Kasumi-1 (cell line): ENCODE measurements at regions not wholly inside any gene's neighbourhood (a gene's known extent, or its start where the extent isn't known, plus 50 kb on each side); places are given as distances from the start of the nearest gene placed in this dataset.

Experiments used
- DNase-seq, 2 experiments: peaks; one replicate each; lab custom pipeline; 2025; lab: John Stamatoyannopoulos, UW

DNA sequence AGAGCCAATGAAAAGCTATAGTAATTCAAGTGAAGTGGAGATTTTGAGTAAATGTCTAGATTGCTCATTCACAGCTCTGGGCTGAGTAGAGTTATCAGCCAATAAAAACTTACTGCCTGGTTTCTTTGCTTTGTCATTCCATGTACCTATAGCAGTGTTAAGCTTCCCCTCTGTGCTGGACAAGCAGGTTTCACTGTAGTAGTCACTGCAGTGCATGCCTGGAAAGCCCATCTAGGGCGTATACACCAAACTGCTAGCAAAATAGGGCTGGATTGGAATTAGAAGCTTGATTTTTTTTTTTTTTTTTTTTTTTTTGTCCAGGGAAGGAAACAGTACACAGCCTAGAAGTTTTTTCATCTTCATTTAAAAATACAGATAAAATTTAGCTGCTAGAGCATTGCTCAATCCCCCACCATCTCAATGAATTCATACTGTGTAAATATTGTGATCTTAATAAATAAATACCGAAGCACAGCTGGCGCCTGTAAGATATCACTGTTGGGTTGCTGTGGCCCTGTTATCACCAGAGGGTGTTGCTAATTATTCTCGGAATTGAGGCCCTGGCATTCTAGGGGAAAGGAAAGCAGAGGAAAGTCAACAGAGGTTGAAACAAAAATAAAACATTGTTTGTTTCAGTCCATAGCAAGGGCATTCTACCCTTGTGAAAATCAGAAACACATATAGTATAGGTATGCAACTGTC is 968.5 kb upstream of the GJE1 start:
- DNase-seq, result no peak

- no peak for DNase-seq
Measured at GRCh38 chr6:141163107-141163506, 969.6 kb upstream of the GJE1 start.

GRCh38 chr6:141158740-141159139 is 974.0 kb upstream of the GJE1 start:
- DNase-seq, result no peak

DNA sequence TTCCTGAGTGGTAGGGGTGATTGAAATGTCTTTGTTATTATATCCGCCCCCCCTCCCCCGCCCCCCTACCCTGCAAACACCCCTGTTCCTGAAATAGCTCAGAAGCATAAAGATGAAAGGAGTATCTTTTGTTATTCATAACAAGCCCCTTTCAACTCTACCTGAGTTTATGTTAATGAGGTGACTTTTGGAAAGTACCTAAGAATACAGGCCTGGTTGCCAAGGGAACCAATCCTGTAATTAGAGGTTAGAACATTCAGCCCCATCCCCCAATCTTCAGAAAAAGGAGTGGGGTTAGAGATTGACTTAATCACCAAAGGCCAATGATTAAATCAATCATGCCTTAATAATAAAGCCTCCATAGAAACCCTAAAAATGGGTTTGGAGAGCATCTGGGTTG is 979.2 kb upstream of the GJE1 start:
- DNase-seq, result no peak

GRCh38 chr6:141152951-141153350 is 979.8 kb upstream of the GJE1 start:
- DNase-seq, result no peak

GRCh38 chr6:141151710-141152417 is 980.9 kb upstream of the GJE1 start:
- no peak for DNase-seq

- no peak for DNase-seq
Measured at GRCh38 chr6:141141870-141142269, 990.9 kb upstream of the GJE1 start.

DNA sequence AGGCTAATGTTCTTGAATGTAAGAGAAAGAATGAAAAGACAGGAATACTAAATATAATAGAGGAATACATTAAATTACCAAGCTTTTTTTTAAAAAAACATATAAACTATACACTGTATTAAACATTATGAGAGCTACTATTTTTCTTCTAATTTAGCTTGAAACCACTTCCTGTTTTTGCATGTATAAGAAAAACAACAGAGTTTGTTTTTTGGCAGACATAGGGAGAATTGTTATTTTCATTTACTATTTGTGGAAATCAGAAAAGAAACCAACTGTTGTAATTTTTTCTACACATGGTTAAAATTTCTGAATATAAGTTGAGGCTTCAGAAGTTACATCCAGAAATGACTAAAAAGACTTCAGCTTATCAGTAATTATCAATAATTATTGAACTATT is 991.8 kb upstream of the GJE1 start:
- no peak for DNase-seq

DNA sequence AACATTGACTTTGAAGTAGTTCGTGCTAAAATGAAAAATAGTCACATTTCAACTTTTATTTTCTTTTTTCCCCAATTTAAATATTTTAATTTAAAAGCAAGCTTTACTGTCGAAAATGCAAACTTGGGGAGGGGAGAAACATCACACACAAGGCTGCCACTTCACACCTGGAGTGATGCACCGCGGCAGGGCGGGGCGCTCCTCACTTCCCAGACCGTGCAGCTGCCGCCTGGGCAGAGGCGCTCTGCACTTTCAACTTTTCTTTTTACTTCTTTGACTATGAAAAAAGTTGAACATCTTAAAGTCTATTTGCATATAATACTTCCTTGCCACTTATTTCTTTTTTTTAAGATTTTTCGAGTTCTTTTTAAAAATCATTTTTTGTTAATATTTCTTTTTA is 993.3 kb upstream of the GJE1 start:
- DNase-seq, result no peak

GRCh38 chr6:141134723-141135122 is 998.0 kb upstream of the GJE1 start:
- DNase-seq, result no peak

DNA sequence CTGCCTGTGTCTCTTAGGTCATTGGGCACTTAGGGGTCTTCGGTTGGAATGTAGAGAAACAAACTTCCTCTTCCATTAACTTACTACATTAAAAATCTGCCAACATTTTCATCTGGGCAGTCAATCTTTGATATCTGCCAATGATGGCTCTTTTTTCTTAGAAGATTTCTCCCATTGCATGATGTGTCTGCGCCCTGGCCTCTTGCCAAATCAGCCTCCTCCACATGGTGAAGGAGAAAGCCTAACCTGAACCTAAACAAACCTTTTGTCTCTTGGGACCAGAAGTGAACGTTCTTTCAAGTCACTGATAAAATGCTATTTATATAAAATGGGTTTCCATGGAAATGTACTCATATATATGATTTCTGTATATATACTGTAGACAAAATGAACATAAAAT is 998.9 kb upstream of the GJE1 start:
- no peak for DNase-seq

DNA sequence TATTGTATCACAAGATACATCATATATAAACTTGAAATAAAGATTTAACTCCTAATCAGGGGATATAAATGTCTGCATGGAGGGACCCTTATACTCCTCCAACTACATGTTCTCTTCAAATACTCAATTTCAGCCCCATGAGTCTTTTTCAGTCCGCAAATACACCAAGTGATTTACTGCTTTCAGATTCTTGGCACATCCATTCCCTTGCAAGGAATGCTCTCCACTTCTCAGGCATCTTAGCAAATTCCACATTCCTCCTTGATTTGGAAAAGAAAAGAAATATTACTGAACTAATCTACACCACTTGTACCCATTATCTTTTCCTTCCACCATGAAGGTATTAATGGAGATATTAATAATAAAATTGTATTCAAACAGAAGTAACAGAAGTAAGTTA is 999.4 kb upstream of the GJE1 start:
- no peak for DNase-seq

DNA sequence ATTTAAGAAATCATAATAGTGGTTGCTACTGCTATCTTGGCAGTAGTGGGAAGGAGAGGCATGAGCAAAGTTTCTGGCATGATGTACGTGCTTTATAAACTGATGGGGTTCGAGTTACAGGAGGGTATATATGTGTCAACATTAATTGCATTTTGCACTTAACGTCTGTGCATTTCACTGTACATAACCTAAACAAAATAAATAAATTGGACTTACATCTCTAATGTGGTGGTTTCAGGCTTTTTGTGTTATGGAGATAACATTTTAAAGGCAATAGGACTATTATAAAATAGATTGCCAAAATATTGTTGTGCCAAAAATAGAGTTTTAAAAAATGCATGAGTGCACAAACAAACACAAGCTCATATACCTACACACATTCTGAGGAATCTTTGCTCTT is 1001.1 kb upstream of the GJE1 start:
- DNase-seq, result no peak

DNA sequence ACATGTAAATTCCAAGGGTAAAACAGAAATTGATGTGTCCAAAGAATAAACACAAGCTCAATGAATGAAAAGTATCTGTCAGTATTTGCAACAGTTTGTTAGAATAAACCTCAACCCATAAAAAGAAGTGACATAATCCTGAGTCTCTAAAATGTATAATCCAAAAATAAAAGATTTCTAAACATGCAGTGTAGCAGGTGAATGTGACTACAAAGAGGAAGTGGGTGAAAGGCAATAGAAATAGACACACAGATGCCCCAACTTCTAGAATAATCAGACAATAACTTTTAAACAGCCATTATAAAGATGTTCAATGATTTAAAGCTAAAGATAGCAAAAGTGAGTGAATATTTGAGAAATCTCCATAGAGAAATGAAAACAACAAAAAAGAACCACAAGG is 1009.2 kb upstream of the GJE1 start:
- no peak for DNase-seq

DNA sequence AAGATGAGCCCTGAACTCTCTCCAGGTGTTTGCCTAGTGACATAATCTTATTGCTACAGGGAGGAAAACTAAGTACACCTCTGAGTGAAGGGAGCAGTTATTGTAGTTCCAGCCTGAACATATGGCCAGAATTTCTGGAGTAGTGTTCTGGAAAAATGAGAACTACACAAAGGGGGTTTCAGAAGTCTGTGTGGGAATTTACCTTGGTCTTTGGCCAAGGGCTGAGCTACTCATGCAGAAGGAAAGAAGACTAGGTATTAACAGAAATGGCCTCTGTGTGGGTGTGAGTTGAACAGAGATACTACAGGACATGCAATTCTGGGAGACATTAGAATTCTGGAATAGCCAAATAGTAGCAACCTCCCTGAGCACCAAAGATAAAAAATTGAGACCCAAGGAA is 1009.7 kb upstream of the GJE1 start:
- no peak for DNase-seq

DNA sequence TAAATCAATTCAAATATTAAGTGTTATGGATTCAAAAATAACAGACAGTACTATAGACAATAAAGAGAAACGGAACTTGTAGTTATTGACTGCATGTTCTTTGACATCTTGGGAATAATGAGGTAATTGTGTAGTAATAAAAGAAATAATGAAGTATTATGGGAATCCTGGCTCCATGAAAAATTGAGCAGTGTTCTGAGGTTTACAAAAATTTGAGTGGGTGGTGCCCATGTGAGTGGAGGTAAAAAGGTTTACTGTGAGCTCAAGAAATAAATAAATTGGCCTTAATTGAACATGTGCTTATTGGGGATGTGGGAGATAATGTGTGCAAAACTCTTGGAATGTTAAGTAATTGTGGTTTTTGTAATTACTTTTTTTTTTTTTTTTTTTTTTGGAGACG is 1013.7 kb upstream of the GJE1 start:
- no peak for DNase-seq

GRCh38 chr6:141117874-141118273 is 1014.9 kb upstream of the GJE1 start:
- no peak for DNase-seq

DNA sequence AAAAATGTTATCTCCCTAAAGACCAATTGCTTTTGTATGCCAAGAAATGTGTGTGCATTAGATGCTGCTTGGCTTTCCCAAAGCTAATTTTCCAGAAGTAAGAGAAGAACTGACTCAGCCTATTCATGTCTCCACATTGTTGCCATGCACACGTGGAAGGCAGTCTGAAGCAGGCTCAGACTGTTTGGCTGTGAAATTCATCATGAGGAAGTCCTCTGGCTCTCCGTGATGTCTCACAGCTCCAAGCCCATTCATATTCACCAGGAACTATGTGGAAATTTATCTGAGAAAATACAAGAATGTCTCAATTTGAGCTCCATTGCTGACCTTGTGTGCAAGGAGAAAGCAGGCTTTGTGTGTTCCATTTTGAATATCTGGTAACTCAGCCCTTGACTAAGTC is 1022.2 kb upstream of the GJE1 start:
- no peak for DNase-seq

GRCh38 chr6:141107591-141108160 is 1025.0 kb upstream of the GJE1 start:
- DNase-seq, result no peak

DNA sequence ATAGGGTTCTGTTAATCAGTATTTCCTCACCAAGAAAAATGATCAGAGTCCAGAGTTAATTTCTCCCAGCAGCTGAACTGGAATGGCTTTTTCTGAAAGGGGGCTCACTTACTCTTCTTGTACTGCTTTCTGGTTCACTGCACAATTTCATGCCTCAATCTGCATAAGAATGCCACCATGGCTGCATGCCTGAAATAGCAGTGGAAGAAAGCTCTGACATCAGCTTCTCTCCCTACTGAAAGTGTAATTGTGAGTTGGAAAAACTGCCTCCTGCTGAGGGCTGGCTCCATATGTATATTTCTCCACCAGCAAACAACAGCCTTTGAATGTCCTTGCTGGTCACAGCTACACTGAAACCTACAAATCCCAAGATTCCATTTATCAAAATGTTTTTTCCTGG is 1027.2 kb upstream of the GJE1 start:
- no peak for DNase-seq

DNA sequence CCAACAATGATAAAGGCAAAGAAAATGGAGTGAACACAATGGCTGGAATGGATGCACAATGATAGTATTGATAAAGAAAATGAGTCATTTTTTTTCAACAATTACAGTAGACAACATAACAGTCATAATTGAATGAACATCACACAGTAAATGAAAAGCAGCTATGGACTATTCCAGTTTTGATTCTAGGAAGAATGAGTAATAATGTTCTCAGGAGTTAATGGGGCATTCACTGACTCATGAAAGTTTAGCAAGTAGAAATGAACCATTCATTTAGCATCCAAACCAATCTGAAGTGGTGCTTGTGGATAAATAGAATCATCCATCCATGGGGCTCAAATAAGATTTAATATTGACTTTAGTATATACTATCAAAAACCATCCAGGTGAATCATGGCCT is 1029.5 kb upstream of the GJE1 start:
- no peak for DNase-seq

- no peak for DNase-seq
Measured at GRCh38 chr6:141097471-141097870, 1035.3 kb upstream of the GJE1 start.

DNA sequence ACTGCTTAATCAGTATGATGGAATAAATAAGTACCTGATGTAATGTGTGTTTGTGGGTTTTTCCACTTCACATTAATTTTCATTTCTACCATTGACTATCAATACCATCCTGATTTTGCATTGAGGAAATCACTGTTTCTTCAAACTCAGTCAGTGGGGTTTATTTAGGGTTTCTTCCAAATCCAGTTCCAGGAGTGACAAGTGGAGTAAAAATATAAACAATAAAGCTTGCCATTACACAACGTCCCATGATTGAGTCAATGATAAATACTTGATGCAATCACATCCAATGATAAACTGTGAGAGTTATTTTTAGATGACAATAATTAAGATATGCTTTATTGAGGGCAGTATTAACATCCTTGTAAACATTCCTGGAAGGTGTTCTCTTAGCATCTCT is 1037.4 kb upstream of the GJE1 start:
- DNase-seq, result no peak

GRCh38 chr6:141088171-141088570 is 1044.6 kb upstream of the GJE1 start:
- no peak for DNase-seq
